Neural progenitor cell (in vitro differentiated cells): ENCODE measurements at regions not wholly inside any gene's neighbourhood (a gene's known extent, or its start where the extent isn't known, plus 50 kb on each side); places are given as distances from the start of the nearest gene placed in this dataset.

Experiments
- CTCF ChIP-seq: fragments of 200-600 bp; sonication (generic); IDR thresholded peaks from 2 replicates; pipeline ENCODE4 v1.5.1; 2017; ENCODE audit warnings: antibody characterized with exemption, mild to moderate bottlenecking
- EZH2 ChIP-seq: fragments of 200-600 bp; sonication (generic); IDR thresholded peaks from 2 replicates; pipeline ENCODE4 v1.6.1; 2017; ENCODE audit warnings: antibody characterized with exemption, mild to moderate bottlenecking, moderate library complexity

- TF ChIP-seq CTCF, result no peak
- TF ChIP-seq EZH2, result no peak
These were observed 458.6 kb downstream of the FBXO15 start for GRCh38 chr18:73688851-73689711.
